DMS53 (cell line): ENCODE measurements at regions not wholly inside any gene's neighbourhood (a gene's known extent, or its start where the extent isn't known, plus 50 kb on each side); places are given as distances from the start of the nearest gene placed in this dataset.

Source experiments
- DNase-seq: peaks from one replicate; lab custom pipeline; 2025; lab: John Stamatoyannopoulos, UW

- DNase-seq, result no peak
These were observed 103.5 kb upstream of the TNRC6C start for GRCh38 chr17:77854759-77855745.

GRCh38 chr17:77856551-77857305 lies 101.8 kb upstream of the TNRC6C start:
- no peak for DNase-seq

GRCh38 chr17:77857306-77857555 lies 101.3 kb upstream of the TNRC6C start:
- no peak for DNase-seq

GRCh38 chr17:77857613-77858012 lies 100.9 kb upstream of the TNRC6C start:
- no peak for DNase-seq

- no peak for DNase-seq
These were observed 100.0 kb upstream of the TNRC6C start for GRCh38 chr17:77858291-77859034.

GRCh38 chr17:77859035-77859810 lies 99.3 kb upstream of the TNRC6C start:
- DNase-seq, result no peak

- DNase-seq, result no peak
These were observed 97.3 kb upstream of the TNRC6C start for GRCh38 chr17:77861133-77861695.

GRCh38 chr17:77861981-77862645 lies 96.4 kb upstream of the TNRC6C start:
- DNase-seq, result no peak

GRCh38 chr17:77862890-77863813 lies 95.4 kb upstream of the TNRC6C start:
- DNase-seq, result peak; percentile 9

GRCh38 chr17:77863814-77864161 lies 94.7 kb upstream of the TNRC6C start:
- DNase-seq, result peak; percentile 50

GRCh38 chr17:77864234-77865111 lies 94.0 kb upstream of the TNRC6C start:
- DNase-seq, result no peak

- DNase-seq, result no peak
These were observed 93.3 kb upstream of the TNRC6C start for GRCh38 chr17:77865112-77865611.

- DNase-seq, result no peak
These were observed 92.8 kb upstream of the TNRC6C start for GRCh38 chr17:77865716-77866115.

- DNase-seq, result no peak
These were observed 91.2 kb upstream of the TNRC6C start for GRCh38 chr17:77867308-77867781.

GRCh38 chr17:77867976-77868713 lies 90.4 kb upstream of the TNRC6C start:
- no peak for DNase-seq

GRCh38 chr17:77869041-77869599 lies 89.4 kb upstream of the TNRC6C start:
- no peak for DNase-seq

GRCh38 chr17:77869665-77870132 lies 88.8 kb upstream of the TNRC6C start:
- no peak for DNase-seq
